CD4-positive, alpha-beta T cell (primary cell): ENCODE measurements at regions not wholly inside any gene's neighbourhood (a gene's known extent, or its start where the extent isn't known, plus 50 kb on each side); places are given as distances from the start of the nearest gene placed in this dataset.

Source experiments
- ATAC-seq: fragments of 200-7000 bp; cut with Tn5 transposase; one replicate; pipeline ENCODE4 v1.10.0; 2022; ENCODE audit warnings: mild to moderate bottlenecking; ENCODE audit not compliant: poor library complexity
- CTCF ChIA-PET: fragments of 350-600 bp; sonication (Branson Sonifier 250); formaldehyde crosslinking; loops from one replicate; lab custom pipeline; 2021; ENCODE audit warnings: antibody characterized with exemption, inconsistent platforms; lab: Charles Lee
- POLR2A ChIA-PET: fragments of 350-600 bp; sonication (Branson Sonifier 250); formaldehyde crosslinking; loops from one replicate; lab custom pipeline; 2021; ENCODE audit warnings: antibody characterized with exemption, inconsistent platforms; lab: Charles Lee
- DNase-seq, 14 experiments: peaks; one replicate each; pipeline ENCODE4 v3.0.0-alpha.2; 2013 to 2020; ENCODE audit warnings: mixed read lengths in 2 of 14
- H3K27ac ChIP-seq, 2 donors: one replicate each; pipeline versions ENCODE4 v1.5.1 to v1.7.0; 2013; ENCODE audit warnings: low read length in 2 of 2, low read depth in 1 of 2, mild to moderate bottlenecking in 1 of 2
- H3K27me3 ChIP-seq, 2 experiments: 1 replicate in 1 of 2; 2 replicates in 1 of 2; pipeline versions ENCODE4 v1.6.1 to v1.7.0; 2013; ENCODE audit warnings: low read length in 2 of 2, control low read depth in 1 of 2, mild to moderate bottlenecking in 1 of 2, moderate library complexity in 1 of 2; ENCODE audit not compliant: insufficient read depth in 2 of 2, control insufficient read depth in 1 of 2
- H3K36me3 ChIP-seq: one replicate; pipeline ENCODE4 v1.6.1; 2013; ENCODE audit warnings: low read length, control low read depth; ENCODE audit not compliant: insufficient read depth
- H3K4me1 ChIP-seq: one replicate; pipeline ENCODE4 v1.6.1; 2013; ENCODE audit warnings: low read length, control low read depth; ENCODE audit not compliant: insufficient read depth
- H3K4me3 ChIP-seq: one replicate; pipeline ENCODE4 v1.5.1; 2013; ENCODE audit warnings: mild to moderate bottlenecking, low read length, moderate library complexity
- H3K9me3 ChIP-seq, 2 experiments: 1 replicate in 1 of 2; 2 replicates in 1 of 2; pipeline versions ENCODE4 v1.6.1 to v1.7.0; 2013; ENCODE audit warnings: low read length in 2 of 2, mild to moderate bottlenecking in 2 of 2, control low read depth in 1 of 2, moderate library complexity in 1 of 2; ENCODE audit not compliant: control insufficient read depth in 1 of 2, insufficient read depth in 1 of 2
- H3K27ac Mint-ChIP-seq: one replicate; pipeline ENCODE4 v1.8.0; 2020; ENCODE audit warnings: mixed read lengths
- H3K27me3 Mint-ChIP-seq: one replicate; pipeline ENCODE4 v1.8.0; 2021; ENCODE audit warnings: mixed read lengths
- H3K36me3 Mint-ChIP-seq: one replicate; pipeline ENCODE4 v1.8.0; 2021; ENCODE audit warnings: low read depth, mixed read lengths
- H3K4me1 Mint-ChIP-seq: one replicate; pipeline ENCODE4 v1.8.0; 2021; ENCODE audit warnings: low read depth, mixed read lengths
- H3K4me3 Mint-ChIP-seq: one replicate; pipeline ENCODE4 v1.8.0; 2020; ENCODE audit warnings: mild to moderate bottlenecking, mixed read lengths
- H3K9me3 Mint-ChIP-seq: one replicate; pipeline ENCODE4 v1.8.0; 2020; ENCODE audit warnings: mixed read lengths
- intact Hi-C, 2 experiments: fragments of 100-400 bp; cut with DNase I in 1 of 2; cut with micrococcal nuclease in 1 of 2; formaldehyde crosslinking; loops; one replicate each; pipeline versions ENCODE4 v1.15.1 to v1.9.0; 2023 to 2025; cut with DNase I, micrococcal nuclease
- TF ChIP-seq, protein P1 (sequence below): fragments of 200-600 bp; IDR thresholded peaks from one replicate; pipeline ENCODE4 v1.8.0; 2022; ENCODE audit warnings: antibody characterized with exemption, mild to moderate bottlenecking

DNA sequence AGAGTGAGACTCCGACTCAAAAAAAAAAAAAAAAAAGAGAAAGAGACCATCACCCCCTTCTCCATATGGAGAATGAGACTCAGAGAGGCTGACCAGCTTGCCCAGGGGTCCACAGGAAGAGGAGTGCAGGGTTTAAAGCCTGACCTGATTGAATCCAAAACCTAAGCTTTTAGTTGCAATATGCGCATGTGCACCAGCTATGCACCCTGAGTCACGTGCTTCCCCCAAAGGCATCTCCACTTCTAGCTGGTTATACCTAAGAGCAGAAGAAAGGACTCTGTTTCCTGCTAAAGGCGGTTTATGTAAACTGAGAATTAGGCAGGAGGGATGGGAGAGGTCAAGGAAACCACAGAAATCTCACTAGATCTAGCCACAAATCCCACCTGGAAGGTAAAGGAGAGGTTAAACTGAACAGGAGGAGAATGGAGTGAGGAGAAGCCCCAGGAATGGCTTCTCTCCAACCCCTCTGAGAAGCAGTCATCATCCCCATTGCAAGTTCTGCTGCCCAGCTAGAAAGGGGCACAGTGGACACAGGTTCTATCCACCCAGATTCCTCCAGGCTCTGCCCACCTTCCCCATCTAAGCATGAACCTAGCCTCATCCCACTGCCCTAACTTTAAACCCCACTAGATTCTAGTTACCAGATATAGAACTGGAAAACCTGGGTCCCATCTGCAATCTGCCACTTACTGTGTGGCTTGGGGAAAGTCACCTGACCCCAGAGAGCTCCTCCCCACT, 171.3 kb downstream of the ACTL7B start:
- Histone ChIP-seq H3K4me3 (no peak overlapping the region), H3K4me1 (no peaks in the 10 kb centered on the region), H3K36me3 (no peaks in the 10 kb centered on the region), H3K27me3 (no peaks in the 10 kb centered on the region), H3K9me3 (peaks cover 7 to 13% of the 10 kb centered on the region in 2 experiments), H3K27ac (no peak overlapping the region)
- H3K4me3 Mint-ChIP-seq: no peak overlapping the region
- ChIA-PET POLR2A (no interaction called here), CTCF (no interaction called here)
- no peaks in the 10 kb centered on the region for H3K36me3 Mint-ChIP-seq
- H3K27ac Mint-ChIP-seq: no peak overlapping the region
- TF ChIP-seq, protein P1, sequence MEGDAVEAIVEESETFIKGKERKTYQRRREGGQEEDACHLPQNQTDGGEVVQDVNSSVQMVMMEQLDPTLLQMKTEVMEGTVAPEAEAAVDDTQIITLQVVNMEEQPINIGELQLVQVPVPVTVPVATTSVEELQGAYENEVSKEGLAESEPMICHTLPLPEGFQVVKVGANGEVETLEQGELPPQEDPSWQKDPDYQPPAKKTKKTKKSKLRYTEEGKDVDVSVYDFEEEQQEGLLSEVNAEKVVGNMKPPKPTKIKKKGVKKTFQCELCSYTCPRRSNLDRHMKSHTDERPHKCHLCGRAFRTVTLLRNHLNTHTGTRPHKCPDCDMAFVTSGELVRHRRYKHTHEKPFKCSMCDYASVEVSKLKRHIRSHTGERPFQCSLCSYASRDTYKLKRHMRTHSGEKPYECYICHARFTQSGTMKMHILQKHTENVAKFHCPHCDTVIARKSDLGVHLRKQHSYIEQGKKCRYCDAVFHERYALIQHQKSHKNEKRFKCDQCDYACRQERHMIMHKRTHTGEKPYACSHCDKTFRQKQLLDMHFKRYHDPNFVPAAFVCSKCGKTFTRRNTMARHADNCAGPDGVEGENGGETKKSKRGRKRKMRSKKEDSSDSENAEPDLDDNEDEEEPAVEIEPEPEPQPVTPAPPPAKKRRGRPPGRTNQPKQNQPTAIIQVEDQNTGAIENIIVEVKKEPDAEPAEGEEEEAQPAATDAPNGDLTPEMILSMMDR: no peak
- DNase-seq (no peak), ATAC-seq (no peak)
- peaks cover 4% of the 10 kb centered on the region for H3K27me3 Mint-ChIP-seq
- peaks cover 4% of the 10 kb centered on the region for H3K9me3 Mint-ChIP-seq
- intact Hi-C loops: no loop called here
- no peaks in the 10 kb centered on the region for H3K4me1 Mint-ChIP-seq

DNA sequence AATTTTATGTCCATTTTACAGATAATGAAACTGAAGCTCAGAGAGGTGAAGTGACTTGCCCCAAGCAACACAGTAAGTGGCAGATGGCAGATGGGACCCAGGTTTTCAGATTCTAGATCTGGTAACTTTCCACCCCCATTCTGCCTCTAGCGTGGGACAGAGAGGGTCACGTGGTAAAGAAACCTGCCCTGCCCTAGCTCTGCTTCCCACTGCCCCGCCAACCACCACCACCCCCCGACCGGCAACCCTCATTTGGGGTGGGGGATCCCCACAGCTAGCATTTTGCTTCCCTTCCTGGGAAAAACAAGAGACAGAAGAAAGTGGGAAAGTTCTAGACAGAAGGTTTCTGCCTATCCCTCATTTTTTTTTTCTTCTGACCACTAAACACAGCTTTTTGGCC, 172.5 kb downstream of the ACTL7B start:
- peaks cover 4% of the 10 kb centered on the region for H3K27me3 Mint-ChIP-seq
- Histone ChIP-seq H3K9me3 (peaks cover 7 to 13% of the 10 kb centered on the region in 2 experiments), H3K27ac (no peak overlapping the region), H3K4me3 (no peak overlapping the region), H3K36me3 (no peaks in the 10 kb centered on the region), H3K4me1 (no peaks in the 10 kb centered on the region), H3K27me3 (no peaks in the 10 kb centered on the region)
- ATAC-seq (no peak), DNase-seq (no peak)
- no peaks in the 10 kb centered on the region for H3K4me1 Mint-ChIP-seq
- intact Hi-C loops: no loop called here
- CTCF ChIA-PET: no interaction called here
- POLR2A ChIA-PET: no interaction called here
- no peaks in the 10 kb centered on the region for H3K36me3 Mint-ChIP-seq
- TF ChIP-seq, protein P1: no peak
- H3K9me3 Mint-ChIP-seq: peaks cover 4% of the 10 kb centered on the region
- no peak overlapping the region for H3K4me3 Mint-ChIP-seq
- no peak overlapping the region for H3K27ac Mint-ChIP-seq

DNA sequence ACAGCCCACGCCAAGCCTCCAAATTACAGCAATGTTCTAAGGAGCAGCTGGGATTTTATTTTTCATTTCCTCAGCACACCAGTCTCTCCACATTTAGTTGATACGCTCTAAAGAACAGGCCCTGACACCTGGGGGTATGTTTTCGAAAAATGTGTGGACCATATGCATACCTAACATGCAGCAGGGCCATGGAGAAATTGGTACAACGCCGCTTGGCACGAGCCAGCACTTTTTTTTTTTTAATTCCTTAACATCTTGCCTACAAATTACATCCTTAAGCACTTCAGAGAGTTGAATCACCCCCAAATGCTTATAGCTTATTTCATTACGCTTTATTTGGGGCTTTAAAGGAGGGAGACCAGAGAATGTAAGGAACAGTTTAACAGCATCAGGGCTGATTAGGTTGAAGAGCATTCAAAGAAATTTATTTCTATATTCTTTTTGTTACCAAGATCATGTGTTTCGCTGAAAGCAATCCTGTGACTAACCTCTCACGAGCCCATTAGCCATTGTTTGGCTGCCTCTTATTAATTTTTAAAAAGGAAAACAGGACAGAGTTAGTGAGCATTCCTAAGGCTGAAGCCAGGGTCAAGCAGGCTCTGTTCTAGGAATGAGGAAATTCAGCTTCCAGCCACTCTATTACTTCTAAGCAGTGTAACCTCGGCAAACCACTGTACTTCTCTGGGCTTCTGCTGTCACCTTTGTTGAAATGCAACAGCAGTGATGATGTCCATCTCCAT, 173.8 kb downstream of the ACTL7B start:
- DNase-seq: no peak
- intact Hi-C loops: no loop called here

More for the DNA sequence above, 173.8 kb downstream of the ACTL7B start:
- no peak for ATAC-seq
- Mint-ChIP-seq H3K27me3 (peaks cover 4% of the 10 kb centered on the region), H3K4me1 (no peaks in the 10 kb centered on the region), H3K4me3 (no peak overlapping the region), H3K27ac (no peak overlapping the region), H3K36me3 (no peaks in the 10 kb centered on the region), H3K9me3 (peaks cover 4% of the 10 kb centered on the region)
- Histone ChIP-seq H3K4me3 (no peak overlapping the region), H3K27me3 (no peaks in the 10 kb centered on the region), H3K36me3 (no peaks in the 10 kb centered on the region), H3K9me3 (peaks cover 7 to 11% of the 10 kb centered on the region in 2 experiments), H3K27ac (no peak overlapping the region), H3K4me1 (no peaks in the 10 kb centered on the region)
- TF ChIP-seq, protein P1: no peak
- ChIA-PET CTCF (no interaction called here), POLR2A (no interaction called here)
